Endothelial cell of umbilical vein (primary cell): ENCODE measurements at regions not wholly inside any gene's neighbourhood (a gene's known extent, or its start where the extent isn't known, plus 50 kb on each side); places are given as distances from the start of the nearest gene placed in this dataset.
A peak's percentile ranks its signal among the peaks of the same experiment; 100 is the strongest.

Experiments
- BruUV-seq: library from RNA; stranded (reverse); fragments of 400-500 nt; replicated peaks from 2 replicates; lab custom pipeline; 2021; lab: Mats Ljungman, UMichigan
- CTCF ChIA-PET: fragments of 300-600, 350-600 bp; sonication (Branson Sonifier 250); formaldehyde crosslinking; loops from one replicate; lab custom pipeline; 2021; ENCODE audit warnings: antibody characterized with exemption, inconsistent platforms; lab: Charles Lee
- POLR2A ChIA-PET: fragments of 300-600, 350-600 bp; sonication (Branson Sonifier 250); formaldehyde crosslinking; loops from one replicate; lab custom pipeline; 2021; ENCODE audit warnings: antibody characterized with exemption, inconsistent platforms; lab: Charles Lee
- DNase-seq: peaks from one replicate; pipeline ENCODE4 v3.0.0-alpha.2; 2011; ENCODE audit warnings: low read depth, low spot score
- FAIRE-seq: peaks from 2 replicates; lab custom pipeline; 2011; peaks lifted over from hg19 to GRCh38; lab: Jason Lieb, UNC
- H2AFZ ChIP-seq: 2 replicates; pipeline ENCODE4 v1.6.0; 2012; ENCODE audit warnings: low read depth, low read length, control low read depth, inconsistent platforms
- H3K27ac ChIP-seq: 2 replicates; pipeline ENCODE4 v1.5.1; 2011; ENCODE audit warnings: low read depth, mild to moderate bottlenecking, control low read depth, low read length, moderate library complexity; ENCODE audit not compliant: insufficient read depth
- H3K27me3 ChIP-seq, 2 experiments: 2 replicates each; pipeline versions ENCODE4 v1.6.0 to v1.6.1; 2011; ENCODE audit warnings: low read length in 2 of 2, mixed read lengths in 1 of 2; ENCODE audit not compliant: control insufficient read depth in 2 of 2, insufficient read depth in 2 of 2
- H3K36me3 ChIP-seq, 2 experiments: 2 replicates in 1 of 2; 3 replicates in 1 of 2; pipeline ENCODE4 v1.5.1; 2011; ENCODE audit warnings: low read length in 2 of 2, mild to moderate bottlenecking in 1 of 2, moderate library complexity in 1 of 2; ENCODE audit not compliant: control insufficient read depth in 2 of 2, insufficient read depth in 2 of 2; ENCODE audit errors: extremely low read depth in 1 of 2
- H3K4me1 ChIP-seq: 3 replicates; pipeline ENCODE4 v1.5.1; 2011; ENCODE audit warnings: mild to moderate bottlenecking, low read length; ENCODE audit not compliant: control insufficient read depth, insufficient read depth; ENCODE audit errors: extremely low read depth
- H3K4me2 ChIP-seq: 2 replicates; pipeline ENCODE4 v1.6.1; 2011; ENCODE audit warnings: low read length, control low read depth, mixed read lengths; ENCODE audit not compliant: insufficient read depth
- H3K4me3 ChIP-seq, 3 experiments: fragments of 200-600 bp in 1 of 3; sonication (generic), shearing (Covaris generic) in 1 of 3; replicated peaks in 1 of 3; 2 replicates each; pipeline ENCODE4 v1.5.1; 2011 to 2016; ENCODE audit warnings: control low read depth in 3 of 3, low read length in 3 of 3, mild to moderate bottlenecking in 2 of 3, inconsistent platforms in 1 of 3, low read depth in 1 of 3, moderate library complexity in 1 of 3; ENCODE audit not compliant: insufficient read depth in 1 of 3
- H3K79me2 ChIP-seq: 2 replicates; pipeline ENCODE4 v1.6.0; 2012; ENCODE audit warnings: low read length, inconsistent platforms; ENCODE audit not compliant: control insufficient read depth, insufficient read depth
- H3K9ac ChIP-seq: replicated peaks from 2 replicates; pipeline ENCODE3; 2011; ENCODE audit warnings: low read length, control low read depth; ENCODE audit not compliant: insufficient read depth; ENCODE audit errors: extremely low read depth
- H3K9me1 ChIP-seq: replicated peaks from 3 replicates; pipeline ENCODE4 v1.6.0; 2011; ENCODE audit warnings: mild to moderate bottlenecking, low read length; ENCODE audit not compliant: control insufficient read depth, insufficient read depth; ENCODE audit errors: extremely low read depth
- H3K9me3 ChIP-seq: replicated peaks from 2 replicates; pipeline ENCODE4 v1.5.1; 2012; ENCODE audit warnings: low read length, inconsistent platforms; ENCODE audit not compliant: control insufficient read depth, insufficient read depth
- H4K20me1 ChIP-seq: replicated peaks from 2 replicates; pipeline ENCODE3; 2011; ENCODE audit warnings: mild to moderate bottlenecking, low read length; ENCODE audit not compliant: control insufficient read depth, insufficient read depth; ENCODE audit errors: extremely low read depth
- CTCF ChIP-seq, 2 donors: IDR thresholded peaks; 1 replicate in 1 of 2; 2 replicates in 1 of 2; pipeline ENCODE4 v1.5.1; 2011; ENCODE audit warnings: low read length in 2 of 2, mild to moderate bottlenecking in 2 of 2, moderate library complexity in 2 of 2, control low read depth in 1 of 2, inconsistent platforms in 1 of 2, low read depth in 1 of 2; ENCODE audit not compliant: insufficient read depth in 1 of 2; ENCODE audit errors: extremely low read depth in 1 of 2
- EZH2 ChIP-seq: IDR thresholded peaks from 2 replicates; pipeline ENCODE4 v1.6.1; 2012; ENCODE audit warnings: borderline replicate concordance, low read depth, mild to moderate bottlenecking, moderate library complexity, low read length, inconsistent platforms; ENCODE audit not compliant: severe bottlenecking
- FOS ChIP-seq: IDR thresholded peaks from 2 replicates; pipeline ENCODE4 v1.6.1; 2011; ENCODE audit warnings: mild to moderate bottlenecking, low read length, moderate library complexity, borderline replicate concordance; ENCODE audit not compliant: insufficient read depth
- GATA2 ChIP-seq: IDR thresholded peaks from 2 replicates; pipeline ENCODE4 v1.7.0; 2011; ENCODE audit warnings: low read depth, mild to moderate bottlenecking, moderate library complexity, mixed read lengths, low read length; ENCODE audit not compliant: insufficient read length, insufficient read depth
- JUN ChIP-seq: IDR thresholded peaks from 2 replicates; pipeline ENCODE4 v1.6.1; 2011; ENCODE audit warnings: borderline replicate concordance, low read depth; ENCODE audit not compliant: insufficient read length, insufficient read depth
- MAX ChIP-seq: IDR thresholded peaks from 2 replicates; pipeline ENCODE4 v1.6.1; 2011; ENCODE audit not compliant: insufficient read depth, insufficient read length
- MYC ChIP-seq: IDR thresholded peaks from one replicate; pipeline ENCODE4 v1.6.1; 2011; ENCODE audit warnings: mild to moderate bottlenecking, low read depth, low read length
- POLR2A ChIP-seq: IDR thresholded peaks from 2 replicates; pipeline ENCODE4 v1.6.1; 2012; ENCODE audit warnings: low read depth, mild to moderate bottlenecking, control low read depth, low read length
- POLR2AphosphoS5 ChIP-seq: IDR thresholded peaks from 2 replicates; pipeline ENCODE4 v1.6.1; 2012; ENCODE audit warnings: low read depth, mild to moderate bottlenecking, control low read depth, low read length, moderate library complexity; ENCODE audit not compliant: insufficient read depth
- dilution Hi-C: fragments of 300-500 bp; cut with MboI; formaldehyde crosslinking; loops from one replicate; pipeline ENCODE4 v1.15.0; 2019; ENCODE audit warnings: low sequenced_read_pairs; ENCODE audit not compliant: extremely low pct_ligation_motif_present
- intact Hi-C: fragments of 100-400 bp; cut with micrococcal nuclease; formaldehyde crosslinking; loops from one replicate; pipeline ENCODE4 v1.10.0; 2022

GRCh38 chr6:11917951-11918738 lies 94.0 kb upstream of the HIVEP1 start:
- Histone ChIP-seq H3K9ac (no peak overlapping the region), H4K20me1 (no peaks in the 10 kb centered on the region), H3K4me3 (no peak overlapping the region), H3K4me1 (peaks cover 2% of the 10 kb centered on the region), H3K9me3 (no peaks in the 10 kb centered on the region), H3K9me1 (no peaks in the 10 kb centered on the region), H3K36me3 (no peaks in the 10 kb centered on the region), H3K4me2 (no peak overlapping the region), H3K27me3 (no peaks in the 10 kb centered on the region), H3K27ac (no peak overlapping the region), H3K79me2 (no peaks in the 10 kb centered on the region), H2AFZ (no peak overlapping the region)
- BruUV-seq = no TSS peak
- ChIA-PET POLR2A (no interaction called here), CTCF (interaction anchor here (1.7 kb wide), 1 partner anchor 135 kb away, joined by 4 read pairs; no protein-coding TSS in a partner anchor)
- intact Hi-C loops (no loop called here), dilution Hi-C loops (no loop called here)
- DNase-seq (peak; percentile 64), FAIRE-seq (no peak)
- TF ChIP-seq POLR2A (no peak), MYC (no peak), MAX (no peak), FOS (no peak), GATA2 (no peak), CTCF (IDR thresholded peaks at IDR 0.05; ENCODE audit: extremely low read depth in 1 of 2, insufficient read depth in 1 of 2, low read depth in 1 of 2, low read length in 2 of 2) (no peak), JUN (no peak), EZH2 (no peak), POLR2AphosphoS5 (no peak)
